Loucy (cell line): ENCODE measurements at regions not wholly inside any gene's neighbourhood (a gene's known extent, or its start where the extent isn't known, plus 50 kb on each side); places are given as distances from the start of the nearest gene placed in this dataset.

ENCODE experiments used
- H2AFZ ChIP-seq: fragments of 200-600 bp; sonication (generic); 2 replicates; pipeline ENCODE4 v1.6.0; 2016; ENCODE audit warnings: antibody characterized with exemption, mild to moderate bottlenecking, low read length, moderate library complexity
- H3F3A ChIP-seq: fragments of 200-600 bp; 2 replicates; pipeline ENCODE4 v1.6.0; 2016; ENCODE audit warnings: antibody characterized with exemption, low read depth, mild to moderate bottlenecking
- H3K27me3 ChIP-seq: fragments of 200-600 bp; sonication (generic); 2 replicates; pipeline ENCODE4 v1.6.1; 2014; ENCODE audit warnings: low read length, mild to moderate bottlenecking; ENCODE audit not compliant: insufficient read depth, poor library complexity, severe bottlenecking
- H3K36me3 ChIP-seq: fragments of 200-600 bp; sonication (generic); 2 replicates; pipeline ENCODE4 v1.6.1; 2016; ENCODE audit warnings: low read length; ENCODE audit not compliant: insufficient read depth
- H3K4me1 ChIP-seq: fragments of 200-600 bp; sonication (generic); 2 replicates; pipeline ENCODE4 v1.5.1; 2014; ENCODE audit warnings: low read length, mild to moderate bottlenecking; ENCODE audit not compliant: insufficient read depth, poor library complexity, severe bottlenecking
- H3K4me2 ChIP-seq: fragments of 200-600 bp; sonication (generic); 2 replicates; pipeline ENCODE4 v1.6.0; 2014; ENCODE audit warnings: antibody characterized with exemption, low read length, low read depth, mild to moderate bottlenecking; ENCODE audit not compliant: poor library complexity, severe bottlenecking
- H3K4me3 ChIP-seq: fragments of 200-600 bp; sonication (generic); 2 replicates; pipeline ENCODE4 v1.5.1; 2014; ENCODE audit warnings: low read length, mild to moderate bottlenecking, mixed read lengths; ENCODE audit not compliant: poor library complexity, severe bottlenecking
- H3K79me2 ChIP-seq: fragments of 200-600 bp; sonication (generic); 2 replicates; pipeline ENCODE4 v1.6.1; 2014; ENCODE audit warnings: low read length; ENCODE audit not compliant: insufficient read depth
- H3K9ac ChIP-seq: fragments of 200-600 bp; sonication (generic); 2 replicates; pipeline ENCODE4 v1.6.0; 2014; ENCODE audit warnings: mild to moderate bottlenecking, low read depth, low read length, moderate library complexity; ENCODE audit not compliant: poor library complexity, severe bottlenecking
- H3K9me2 ChIP-seq: fragments of 200-600 bp; sonication (generic); replicated peaks from 2 replicates; pipeline ENCODE4 v1.6.1; 2016; ENCODE audit warnings: low read depth, low read length, mixed read lengths
- H3K9me3 ChIP-seq: fragments of 200-600 bp; sonication (generic); 2 replicates; pipeline ENCODE4 v1.6.1; 2014; ENCODE audit warnings: mild to moderate bottlenecking, antibody characterized with exemption, low read length, low read depth; ENCODE audit not compliant: insufficient read depth
- H4K20me1 ChIP-seq: fragments of 200-600 bp; sonication (generic); 2 replicates; pipeline ENCODE4 v1.6.0; 2014; ENCODE audit warnings: antibody characterized with exemption, low read length, mild to moderate bottlenecking; ENCODE audit not compliant: insufficient read depth, poor library complexity, severe bottlenecking
- CTCF ChIP-seq: fragments of 200-600 bp; sonication (generic); conservative IDR thresholded peaks from 2 replicates; pipeline ENCODE4 v1.5.1; 2014; ENCODE audit warnings: mild to moderate bottlenecking, antibody characterized with exemption, low read length
- EZH2phosphoT487 ChIP-seq: fragments of 200-600 bp; IDR thresholded peaks from 2 replicates; pipeline ENCODE4 v1.6.1; 2018; ENCODE audit warnings: antibody characterized with exemption, mild to moderate bottlenecking, moderate library complexity, borderline replicate concordance

DNA sequence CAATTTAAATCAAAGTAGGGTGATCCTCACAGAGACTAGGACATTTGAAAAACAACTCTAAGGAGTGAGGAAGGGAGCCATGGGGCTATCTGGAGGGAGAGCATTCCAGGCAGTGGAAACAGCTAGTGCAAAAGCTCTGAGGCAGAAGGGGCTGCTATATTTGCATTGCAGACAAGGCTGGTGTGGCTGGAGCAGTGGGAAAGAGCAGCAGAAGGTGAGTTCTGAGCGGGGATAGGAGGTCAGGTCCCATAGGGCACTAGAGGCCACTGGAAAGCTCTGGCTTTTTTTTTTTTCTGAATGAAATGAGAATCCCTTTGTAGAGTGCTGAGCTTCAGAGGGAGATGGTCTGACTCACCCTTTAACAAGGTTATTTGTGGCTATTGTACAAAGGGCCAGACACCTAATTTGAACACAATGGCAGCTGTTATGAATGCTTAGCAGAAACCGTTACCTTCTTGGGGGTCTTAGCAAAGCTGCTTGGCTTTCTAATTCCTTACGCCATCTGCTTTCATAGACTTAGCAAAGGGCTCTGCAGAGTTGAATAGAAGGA lies 291.6 kb downstream of the BUD13 start:
- no peak overlapping the region for H2AFZ ChIP-seq
- H3K36me3 ChIP-seq: no peaks in the 10 kb centered on the region
- H3K79me2 ChIP-seq: no peaks in the 10 kb centered on the region
- no peaks in the 10 kb centered on the region for H3K9me2 ChIP-seq
- no peaks in the 10 kb centered on the region for H3K27me3 ChIP-seq
- H3K4me1 ChIP-seq: no peaks in the 10 kb centered on the region
- no peaks in the 10 kb centered on the region for H4K20me1 ChIP-seq
- H3F3A ChIP-seq: no peaks in the 10 kb centered on the region
- H3K9ac ChIP-seq: no peak overlapping the region
- no peak for TF ChIP-seq CTCF
- H3K9me3 ChIP-seq: no peaks in the 10 kb centered on the region
- H3K4me3 ChIP-seq: no peak overlapping the region
- no peak overlapping the region for H3K4me2 ChIP-seq

GRCh38 chr11:116478669-116479668 lies 293.8 kb downstream of the BUD13 start:
- H3K4me3 ChIP-seq: no peak overlapping the region
- H3F3A ChIP-seq: no peaks in the 10 kb centered on the region
- H3K27me3 ChIP-seq: no peaks in the 10 kb centered on the region
- H2AFZ ChIP-seq: no peak overlapping the region
- no peaks in the 10 kb centered on the region for H3K36me3 ChIP-seq
- H4K20me1 ChIP-seq: no peaks in the 10 kb centered on the region
- H3K4me2 ChIP-seq: no peak overlapping the region
- no peaks in the 10 kb centered on the region for H3K9me3 ChIP-seq
- no peak overlapping the region for H3K9ac ChIP-seq
- no peaks in the 10 kb centered on the region for H3K79me2 ChIP-seq
- no peaks in the 10 kb centered on the region for H3K4me1 ChIP-seq
- TF ChIP-seq EZH2phosphoT487 (no peak), CTCF (no peak)
- no peaks in the 10 kb centered on the region for H3K9me2 ChIP-seq

DNA sequence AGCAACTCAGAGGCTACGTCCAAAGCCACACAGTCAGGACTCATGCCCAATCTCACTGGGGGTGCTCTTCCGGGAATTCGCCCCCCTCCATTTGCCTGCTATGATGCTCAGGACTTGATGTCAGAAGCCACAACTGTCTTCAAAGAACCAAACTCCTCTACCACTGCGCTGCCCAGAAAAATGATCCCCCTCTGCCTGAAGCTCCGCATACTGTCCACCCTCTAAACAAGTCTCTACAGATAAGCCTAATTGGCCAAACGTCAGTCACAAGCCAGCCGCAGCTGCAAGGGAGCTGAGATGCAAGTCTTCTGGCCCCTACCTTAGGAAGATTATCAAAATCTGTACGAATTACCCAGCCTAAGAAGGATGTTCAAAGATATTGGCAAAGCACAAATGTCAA lies 294.6 kb downstream of the BUD13 start:
- Histone ChIP-seq H3K4me2 (no peak overlapping the region), H3K9me3 (no peaks in the 10 kb centered on the region), H3K4me3 (no peak overlapping the region), H2AFZ (no peak overlapping the region), H3F3A (no peaks in the 10 kb centered on the region), H3K9me2 (no peaks in the 10 kb centered on the region), H3K27me3 (no peaks in the 10 kb centered on the region), H3K4me1 (no peaks in the 10 kb centered on the region), H3K9ac (no peak overlapping the region), H3K79me2 (no peaks in the 10 kb centered on the region), H3K36me3 (no peaks in the 10 kb centered on the region), H4K20me1 (no peaks in the 10 kb centered on the region)
- TF ChIP-seq CTCF (no peak), EZH2phosphoT487 (no peak)
